LNCAP (cell line): ENCODE measurements at regions not wholly inside any gene's neighbourhood (a gene's known extent, or its start where the extent isn't known, plus 50 kb on each side); places are given as distances from the start of the nearest gene placed in this dataset.

Experiments used
- TF ChIP-seq, protein P1 (sequence below): fragments of 450-650 bp; IDR thresholded peaks from 2 replicates; pipeline ENCODE4 v1.5.1; 2017; ENCODE audit warnings: mild to moderate bottlenecking

DNA sequence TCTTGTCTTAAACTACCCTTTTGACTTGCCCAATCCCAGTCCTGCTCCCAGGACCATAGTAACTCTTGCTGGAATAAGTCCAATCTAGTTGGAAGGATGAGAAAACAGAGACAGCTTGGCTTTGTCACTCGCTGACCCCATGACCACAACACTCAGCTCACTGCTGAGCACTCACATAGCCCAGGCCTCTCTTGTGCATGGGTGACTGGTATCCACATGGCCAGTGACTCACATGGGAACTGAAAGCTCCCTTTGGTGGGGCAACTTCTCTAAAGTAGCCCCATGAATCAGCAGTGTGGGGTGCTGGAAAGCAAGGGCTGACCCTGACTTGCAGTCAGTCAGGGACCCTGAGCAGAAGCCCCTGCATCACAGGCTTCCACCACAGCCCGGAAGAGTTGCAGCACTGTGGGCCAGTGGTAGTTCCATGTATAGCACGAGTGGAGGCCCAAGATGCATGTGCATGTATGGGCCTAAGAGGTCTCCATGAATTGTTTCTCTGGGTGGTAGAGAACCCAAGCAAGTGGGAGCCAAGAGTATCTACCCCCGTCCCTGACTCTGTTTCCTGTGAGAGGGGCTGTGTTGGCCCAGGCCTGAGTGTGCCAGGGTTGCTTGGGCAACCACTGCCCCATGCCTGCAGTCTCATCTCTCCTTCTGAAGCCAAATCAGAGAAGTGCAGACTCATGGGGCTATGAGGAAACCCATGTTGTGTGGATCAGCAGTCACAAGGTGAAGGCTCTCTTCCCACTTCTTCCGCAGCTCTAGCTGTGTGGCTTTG is 62.1 kb upstream of the XCR1 start:
- TF ChIP-seq, protein P1, sequence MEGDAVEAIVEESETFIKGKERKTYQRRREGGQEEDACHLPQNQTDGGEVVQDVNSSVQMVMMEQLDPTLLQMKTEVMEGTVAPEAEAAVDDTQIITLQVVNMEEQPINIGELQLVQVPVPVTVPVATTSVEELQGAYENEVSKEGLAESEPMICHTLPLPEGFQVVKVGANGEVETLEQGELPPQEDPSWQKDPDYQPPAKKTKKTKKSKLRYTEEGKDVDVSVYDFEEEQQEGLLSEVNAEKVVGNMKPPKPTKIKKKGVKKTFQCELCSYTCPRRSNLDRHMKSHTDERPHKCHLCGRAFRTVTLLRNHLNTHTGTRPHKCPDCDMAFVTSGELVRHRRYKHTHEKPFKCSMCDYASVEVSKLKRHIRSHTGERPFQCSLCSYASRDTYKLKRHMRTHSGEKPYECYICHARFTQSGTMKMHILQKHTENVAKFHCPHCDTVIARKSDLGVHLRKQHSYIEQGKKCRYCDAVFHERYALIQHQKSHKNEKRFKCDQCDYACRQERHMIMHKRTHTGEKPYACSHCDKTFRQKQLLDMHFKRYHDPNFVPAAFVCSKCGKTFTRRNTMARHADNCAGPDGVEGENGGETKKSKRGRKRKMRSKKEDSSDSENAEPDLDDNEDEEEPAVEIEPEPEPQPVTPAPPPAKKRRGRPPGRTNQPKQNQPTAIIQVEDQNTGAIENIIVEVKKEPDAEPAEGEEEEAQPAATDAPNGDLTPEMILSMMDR, result no peak

DNA sequence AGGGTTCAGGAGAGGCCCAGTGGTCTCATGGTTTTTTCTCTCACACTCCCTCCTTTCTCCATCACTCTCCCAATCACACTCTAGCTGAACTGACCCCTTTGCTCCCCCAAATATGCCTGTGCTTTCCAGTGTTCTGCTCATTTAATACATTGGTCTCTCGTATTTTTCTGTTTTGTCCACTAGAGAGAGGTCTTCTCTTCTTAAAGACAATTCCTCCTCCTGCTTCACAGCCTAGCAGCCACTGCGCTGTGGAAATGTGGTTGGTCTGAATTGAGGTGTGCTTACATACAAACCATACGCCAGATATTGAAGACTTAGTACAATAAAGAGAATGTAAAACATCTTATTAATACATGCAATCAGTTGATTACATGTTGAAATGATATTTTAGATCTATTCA is 60.6 kb upstream of the XCR1 start:
- TF ChIP-seq, protein P1, result peak; percentile 40; the same call in 1 of the 2 replicates

DNA sequence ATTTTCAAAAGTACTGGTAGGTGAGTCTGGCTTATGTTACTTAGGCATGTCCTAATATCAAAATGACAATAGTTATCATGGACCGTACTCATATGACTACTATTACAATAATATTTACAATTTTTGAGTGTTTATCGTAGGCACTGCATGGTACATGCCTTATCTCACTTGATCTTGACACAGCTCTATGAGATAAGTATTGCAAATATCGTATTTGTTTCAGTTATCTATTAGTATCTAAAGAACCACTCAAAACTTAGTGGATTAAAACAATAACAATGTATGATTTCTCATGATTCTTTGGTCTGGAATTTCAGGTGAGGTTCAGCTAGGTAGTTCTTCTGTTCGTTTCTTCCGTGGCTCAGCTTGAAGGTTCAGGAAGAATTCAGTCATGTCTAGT is 59.7 kb upstream of the XCR1 start:
- TF ChIP-seq, protein P1, result no peak

DNA sequence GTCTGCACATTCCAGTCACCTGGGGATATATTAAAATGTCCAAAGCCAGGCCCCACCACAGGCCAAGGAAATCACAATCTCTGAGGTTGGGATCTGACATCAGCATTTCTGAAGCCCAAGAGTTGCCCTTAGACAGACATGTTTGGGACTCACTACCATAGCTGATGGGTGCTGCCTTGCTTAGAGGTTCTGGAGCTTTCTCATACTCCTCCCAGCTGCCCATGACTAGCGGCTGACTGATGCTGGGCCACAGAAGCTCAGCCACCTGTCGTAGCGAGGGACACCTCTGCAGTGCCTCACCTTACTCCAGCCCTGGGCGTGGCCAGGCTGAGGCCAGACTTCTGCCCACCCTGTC is 58.8 kb upstream of the XCR1 start:
- TF ChIP-seq, protein P1, result no peak

DNA sequence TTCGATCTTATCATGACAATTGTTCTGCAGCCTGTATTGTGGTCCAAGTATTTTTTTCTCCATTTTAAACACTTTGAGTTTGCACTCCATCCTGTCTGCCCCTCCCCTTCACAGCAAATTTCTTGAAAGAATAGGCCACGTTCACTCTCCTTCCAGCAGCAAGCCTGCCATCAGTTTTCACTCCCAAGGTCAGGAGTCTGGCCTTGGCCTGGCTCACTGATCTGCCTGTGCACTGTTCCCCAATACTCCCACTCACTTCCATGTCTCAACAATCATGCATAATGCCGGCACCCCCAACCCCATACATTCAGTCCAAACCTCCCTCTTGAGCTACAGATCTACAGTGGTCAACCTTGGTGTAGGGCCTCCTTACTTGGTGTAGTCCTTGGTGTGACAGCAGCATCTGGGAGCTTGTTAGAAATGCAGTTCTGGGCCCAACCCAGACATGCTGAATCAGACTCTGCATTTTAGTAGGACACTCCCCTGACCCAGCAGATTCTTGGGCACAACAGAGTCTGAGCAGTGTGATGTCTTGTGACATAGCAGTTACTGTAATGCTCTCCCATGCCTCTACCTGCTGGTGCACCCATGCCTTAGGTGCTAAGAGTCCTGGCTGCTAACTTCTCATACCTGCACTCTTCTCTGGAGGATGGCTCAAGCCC is 58.3 kb upstream of the XCR1 start:
- TF ChIP-seq, protein P1, result no peak

DNA sequence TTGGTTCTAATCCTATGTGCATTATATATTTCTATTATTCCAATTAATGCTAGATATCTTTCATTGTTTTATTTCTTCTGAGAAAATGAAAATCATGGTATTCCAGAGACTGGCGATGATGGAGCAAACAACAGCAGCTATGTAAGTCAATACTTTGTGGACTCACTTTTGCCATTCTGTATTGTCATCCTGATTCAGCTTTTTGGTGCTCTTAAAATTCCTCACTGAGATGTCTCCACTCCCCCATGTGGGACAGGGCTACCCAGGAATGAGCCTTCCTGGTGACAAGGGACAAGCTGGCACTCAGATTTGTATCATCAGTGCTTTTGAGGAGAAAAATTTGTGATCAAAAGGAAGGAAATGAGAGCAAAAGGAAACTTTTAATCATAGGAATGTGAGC is 56.7 kb upstream of the XCR1 start:
- TF ChIP-seq, protein P1, result no peak

DNA sequence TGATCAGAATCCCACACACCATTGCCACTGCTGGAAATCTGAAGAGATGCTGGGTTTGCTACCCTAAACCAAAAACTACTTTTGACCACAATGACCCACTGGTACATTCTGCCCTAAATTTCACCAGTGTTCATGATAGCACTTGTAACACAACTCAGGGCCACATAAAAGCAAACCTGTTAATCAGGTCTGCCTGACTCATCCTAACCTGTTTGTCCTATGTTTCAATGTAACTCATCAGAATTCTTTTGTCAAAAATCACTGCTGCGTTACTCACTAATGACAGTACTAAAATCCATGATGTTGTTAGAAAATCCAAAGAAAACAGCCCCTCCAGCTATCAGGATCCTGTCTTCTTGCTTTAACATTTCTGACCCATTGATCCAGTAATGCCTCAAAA is 55.6 kb upstream of the XCR1 start:
- TF ChIP-seq, protein P1, result no peak
